Stimulated activated CD4-positive, alpha-beta T cell treated with anti-CD3 and anti-CD28 coated beads, Interleukin-12 subunit alpha, Interleukin-12 subunit beta, amount 100 ng/mL, for 48 hours (primary cell): ENCODE measurements at regions not wholly inside any gene's neighbourhood (a gene's known extent, or its start where the extent isn't known, plus 50 kb on each side); places are given as distances from the start of the nearest gene placed in this dataset.
"Not testable (repeated sequence)": the region's sequence is repeated elsewhere in the genome, so short reads cannot be mapped to it uniquely, and the experiment has no call there.

Experiments
- DNase-seq, 3 donors: peaks; one replicate each; pipeline ENCODE4 v3.0.0-alpha.2; 2020; ENCODE audit warnings: low read depth in 2 of 3, low spot score in 1 of 3

GRCh38 chr14:22492622-22493542 lies 96.1 kb downstream of the DAD1 start:
- no peak for DNase-seq

GRCh38 chr14:22491683-22492621 lies 97.1 kb downstream of the DAD1 start:
- DNase-seq: no peak

GRCh38 chr14:22491053-22491452 lies 98.0 kb downstream of the DAD1 start:
- not testable (repeated sequence) for DNase-seq

GRCh38 chr14:22489957-22490950 lies 98.8 kb downstream of the DAD1 start:
- no peak for DNase-seq

DNA sequence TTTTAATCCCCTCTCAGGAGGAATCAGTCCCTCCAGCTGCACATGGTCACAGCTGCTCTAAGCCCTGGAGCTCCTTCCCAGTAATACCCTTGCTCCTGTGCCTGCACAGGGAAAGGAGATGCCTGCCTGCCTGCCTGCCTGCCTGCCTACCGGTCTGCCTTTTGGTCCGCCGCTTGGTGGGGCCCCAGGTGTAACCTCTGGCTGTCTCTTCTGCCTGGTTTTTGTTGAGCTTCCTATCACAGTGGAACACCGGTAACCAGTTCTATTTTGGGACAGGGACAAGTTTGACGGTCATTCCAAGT lies 99.8 kb downstream of the DAD1 start:
- no peak for DNase-seq

GRCh38 chr14:22488522-22489243 lies 100.3 kb downstream of the DAD1 start:
- no peak for DNase-seq

DNA sequence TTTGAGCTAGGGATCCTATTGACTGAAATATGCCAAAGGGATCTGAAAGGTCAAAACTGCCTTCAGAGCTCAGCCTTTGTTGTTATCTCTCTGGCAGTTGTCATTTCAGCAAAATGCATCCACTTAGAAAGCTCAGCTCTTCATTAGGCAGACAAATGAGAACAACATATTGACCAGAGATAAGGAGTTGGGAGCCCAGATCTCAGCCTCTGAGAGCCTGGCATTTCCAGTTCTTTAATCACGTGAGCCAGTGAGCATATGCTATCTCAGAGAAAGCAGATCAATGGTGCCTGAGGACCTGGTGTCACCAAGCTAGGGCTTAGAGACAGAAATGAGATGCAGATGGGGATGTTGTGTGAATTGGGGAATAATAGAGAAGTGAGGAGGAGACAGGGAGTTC lies 101.1 kb downstream of the DAD1 start:
- no peak for DNase-seq

DNA sequence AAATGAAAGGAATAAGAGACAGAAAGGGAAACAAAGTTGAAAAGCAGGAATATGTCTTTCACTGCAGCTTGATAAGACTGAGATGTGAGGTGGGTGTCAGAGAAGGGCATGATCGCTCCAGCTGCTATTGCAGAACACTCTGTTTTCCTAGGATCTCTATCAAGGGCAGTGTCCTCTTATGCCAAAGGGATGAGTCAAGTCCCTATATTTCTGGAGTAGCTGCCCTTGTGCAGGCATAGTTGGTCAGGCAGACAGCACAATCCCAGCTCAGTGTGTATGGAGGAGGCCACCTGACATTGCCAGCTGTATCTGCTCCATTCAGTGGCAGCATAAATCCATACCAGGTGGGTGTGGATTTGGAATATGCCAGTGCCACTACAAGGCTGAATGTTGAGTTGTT lies 101.6 kb downstream of the DAD1 start:
- DNase-seq: no peak

DNA sequence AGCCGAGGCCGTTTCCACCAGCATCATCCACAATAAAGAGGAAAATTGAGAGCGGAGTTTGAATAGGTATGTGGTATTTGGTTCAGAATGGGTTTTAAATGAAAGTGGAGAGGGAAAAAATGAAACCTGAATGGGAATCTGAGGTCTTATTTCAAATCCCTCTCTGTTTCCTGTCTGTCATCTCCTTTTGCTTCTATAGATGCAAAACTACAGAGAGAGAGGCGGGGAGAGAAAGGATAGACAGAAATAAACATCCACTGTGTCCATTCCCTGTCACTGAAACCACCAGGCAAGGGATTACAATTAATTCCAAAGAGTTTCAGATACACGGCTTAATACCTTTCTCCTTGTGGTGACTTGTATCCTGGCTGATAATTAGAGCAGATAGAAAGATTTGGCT lies 102.3 kb downstream of the DAD1 start:
- no peak for DNase-seq

GRCh38 chr14:22485649-22486048 lies 103.4 kb downstream of the DAD1 start:
- DNase-seq: no peak

DNA sequence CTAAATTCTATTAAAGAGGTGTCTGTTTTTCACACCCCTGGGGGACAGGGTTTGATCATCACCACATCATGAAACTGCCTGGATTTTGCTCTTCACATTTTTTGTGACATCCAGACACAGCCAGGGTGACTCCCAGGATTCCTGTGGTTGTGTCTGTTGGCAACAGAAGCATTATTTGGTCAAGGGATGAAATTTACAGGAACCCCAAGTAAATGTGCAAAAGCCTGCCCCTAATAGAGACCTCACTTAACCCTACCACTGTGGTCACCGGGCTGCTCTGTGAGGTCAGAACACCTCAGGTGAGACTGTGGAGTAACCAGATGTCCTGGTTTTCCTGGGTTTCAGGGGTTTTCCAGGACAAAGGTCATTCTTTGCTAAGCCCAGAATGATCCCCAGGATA lies 103.8 kb downstream of the DAD1 start:
- no peak for DNase-seq

DNA sequence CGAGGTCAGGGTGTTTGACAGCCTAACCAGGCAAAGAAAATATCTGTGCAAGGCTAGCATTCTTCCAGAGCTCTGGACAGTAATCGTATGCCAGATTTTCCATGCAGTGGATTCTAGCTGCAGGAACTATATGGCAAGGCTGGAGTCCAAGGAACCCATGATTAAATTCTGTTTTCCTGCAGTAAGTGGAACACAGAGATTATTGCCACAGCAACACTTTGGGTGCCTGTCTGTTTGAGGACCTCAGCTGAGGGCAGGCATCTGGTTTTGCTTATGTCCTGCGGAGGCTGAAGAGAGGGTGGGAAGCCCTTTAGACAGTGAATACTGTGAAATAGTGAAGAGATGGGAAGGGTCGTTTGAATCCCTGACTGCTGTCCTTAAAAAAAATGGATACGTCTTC lies 104.4 kb downstream of the DAD1 start:
- no peak for DNase-seq

- DNase-seq: no peak
Observed at GRCh38 chr14:22483863-22484593, 105.0 kb downstream of the DAD1 start.

GRCh38 chr14:22482782-22483553 lies 106.1 kb downstream of the DAD1 start:
- no peak for DNase-seq

- no peak for DNase-seq
Observed at GRCh38 chr14:22482085-22482694, 106.8 kb downstream of the DAD1 start.

- DNase-seq: no peak
Observed at GRCh38 chr14:22481546-22481945, 107.5 kb downstream of the DAD1 start.

DNA sequence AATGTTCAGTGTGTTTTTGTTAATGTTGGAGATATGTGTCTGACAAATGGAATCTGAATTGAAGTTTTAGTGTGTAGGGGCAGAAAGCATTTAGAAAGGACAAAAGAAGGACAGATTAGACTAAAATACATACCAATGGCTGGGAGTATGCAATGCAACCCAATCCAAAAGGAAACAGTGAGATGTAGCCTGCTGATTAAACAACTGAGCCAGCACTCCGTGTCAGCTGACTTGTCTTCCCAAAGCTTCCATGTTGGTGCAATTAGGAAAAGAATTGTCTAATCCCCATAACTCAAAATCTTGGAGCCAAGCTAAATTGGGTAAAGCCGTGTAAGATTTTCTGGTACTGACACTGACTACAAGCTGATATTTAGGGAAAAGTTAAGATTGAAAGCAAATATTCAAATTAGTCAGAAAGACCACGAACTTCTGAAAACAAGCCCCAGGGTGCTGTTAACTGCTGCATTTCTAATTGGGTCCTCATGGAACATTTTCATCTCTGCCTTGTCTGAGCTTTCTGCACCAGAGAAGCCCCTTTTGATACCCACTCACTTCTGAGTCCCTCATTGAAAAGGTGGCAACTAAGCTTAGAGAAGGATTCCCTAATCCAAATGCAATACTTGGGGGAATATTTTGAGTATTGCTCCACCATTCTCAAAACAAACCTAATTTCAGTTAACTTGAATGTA lies 109.1 kb downstream of the DAD1 start:
- no peak for DNase-seq

GRCh38 chr14:22479132-22479531 lies 109.9 kb downstream of the DAD1 start:
- DNase-seq: no peak
